ENCODE measurements at regions not wholly inside any gene's neighbourhood (a gene's known extent, or its start where the extent isn't known, plus 50 kb on each side); places are given as distances from the start of the nearest gene placed in this dataset.
"Not testable (repeated sequence)": the region's sequence is repeated elsewhere in the genome, so short reads cannot be mapped to it uniquely, and the experiment has no call there.

DNA sequence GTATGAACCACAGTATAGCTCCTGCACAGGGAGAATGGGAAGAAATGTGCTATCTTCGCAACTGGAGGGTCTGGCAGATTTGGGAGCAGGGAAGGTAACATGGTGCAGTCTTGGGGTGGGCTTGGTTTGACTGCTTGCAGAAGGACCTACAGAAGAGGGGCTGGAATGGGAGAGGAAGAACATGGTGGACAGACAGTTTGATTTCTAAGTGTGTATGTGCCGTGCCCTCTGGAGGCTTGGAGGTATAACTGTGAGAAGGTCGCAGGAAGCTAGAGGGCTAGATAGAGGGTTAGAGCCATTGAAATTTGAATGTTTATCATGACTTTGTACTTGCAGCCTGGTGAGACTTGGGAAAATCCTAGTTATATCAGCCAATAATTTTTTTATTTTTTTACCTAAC is 169.2 kb downstream of the SQOR start:
- H3K9me2 ChIP-seq (ENCODE audit: low read depth, low read length), result no peaks in the 10 kb centered on the region
- no peak overlapping the region for H3K27ac ChIP-seq (ENCODE audit: low read depth, low read length, poor library complexity, severe bottlenecking)
- H2AFZ ChIP-seq (ENCODE audit: low read length), result no peak overlapping the region

DNA sequence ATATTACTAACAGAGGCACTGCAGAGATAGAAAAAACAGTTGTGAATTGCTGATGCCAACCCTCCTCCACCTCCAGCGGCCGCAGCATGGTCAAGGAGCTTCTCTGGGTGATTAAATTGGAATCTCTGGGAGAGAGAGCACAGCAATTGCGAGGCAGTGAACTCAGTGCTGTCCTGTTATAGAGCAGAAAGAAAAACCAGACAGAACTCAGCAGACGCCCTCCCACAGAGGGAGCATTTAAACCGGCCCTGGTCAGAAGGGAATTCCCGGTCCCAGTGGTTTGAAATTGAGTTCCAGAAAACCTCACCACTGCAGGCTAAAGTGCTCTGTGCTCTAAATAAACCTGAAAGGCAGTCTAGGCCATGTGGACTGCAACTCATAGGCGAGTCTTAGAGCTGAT is 175.4 kb downstream of the SQOR start:
- Histone ChIP-seq H2AFZ (ENCODE audit: low read length) (no peak overlapping the region), H3K79me2 (ENCODE audit: insufficient read depth, low read length) (no peaks in the 10 kb centered on the region), H3K27me3 (ENCODE audit: insufficient read depth, low read length) (no peaks in the 10 kb centered on the region), H3K9ac (ENCODE audit: low read length) (no peak overlapping the region), H3K4me2 (ENCODE audit: low read length) (no peak overlapping the region), H3K27ac (ENCODE audit: low read depth, low read length, poor library complexity, severe bottlenecking) (no peak overlapping the region), H3K4me1 (ENCODE audit: insufficient read depth, low read length, severe bottlenecking) (no peaks in the 10 kb centered on the region), H3F3A (ENCODE audit: insufficient read depth, low read length) (no peaks in the 10 kb centered on the region), H4K20me1 (ENCODE audit: insufficient read depth, low read length) (no peaks in the 10 kb centered on the region), H3K9me2 (ENCODE audit: low read depth, low read length) (no peaks in the 10 kb centered on the region), H3K4me3 (ENCODE audit: low read depth, low read length, poor library complexity, severe bottlenecking) (no peak overlapping the region), H3K9me3 (ENCODE audit: low read length) (no peaks in the 10 kb centered on the region), H3K36me3 (ENCODE audit: insufficient read depth, low read length) (no peaks in the 10 kb centered on the region)
- TF ChIP-seq, protein P1, sequence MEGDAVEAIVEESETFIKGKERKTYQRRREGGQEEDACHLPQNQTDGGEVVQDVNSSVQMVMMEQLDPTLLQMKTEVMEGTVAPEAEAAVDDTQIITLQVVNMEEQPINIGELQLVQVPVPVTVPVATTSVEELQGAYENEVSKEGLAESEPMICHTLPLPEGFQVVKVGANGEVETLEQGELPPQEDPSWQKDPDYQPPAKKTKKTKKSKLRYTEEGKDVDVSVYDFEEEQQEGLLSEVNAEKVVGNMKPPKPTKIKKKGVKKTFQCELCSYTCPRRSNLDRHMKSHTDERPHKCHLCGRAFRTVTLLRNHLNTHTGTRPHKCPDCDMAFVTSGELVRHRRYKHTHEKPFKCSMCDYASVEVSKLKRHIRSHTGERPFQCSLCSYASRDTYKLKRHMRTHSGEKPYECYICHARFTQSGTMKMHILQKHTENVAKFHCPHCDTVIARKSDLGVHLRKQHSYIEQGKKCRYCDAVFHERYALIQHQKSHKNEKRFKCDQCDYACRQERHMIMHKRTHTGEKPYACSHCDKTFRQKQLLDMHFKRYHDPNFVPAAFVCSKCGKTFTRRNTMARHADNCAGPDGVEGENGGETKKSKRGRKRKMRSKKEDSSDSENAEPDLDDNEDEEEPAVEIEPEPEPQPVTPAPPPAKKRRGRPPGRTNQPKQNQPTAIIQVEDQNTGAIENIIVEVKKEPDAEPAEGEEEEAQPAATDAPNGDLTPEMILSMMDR (IDR thresholded peaks at IDR 0.05; ENCODE audit: low read length), result no peak
- no peak for TF ChIP-seq EZH2 (IDR thresholded peaks at IDR 0.05; ENCODE audit: borderline replicate concordance, low read length)

More for the DNA sequence above, 169.2 kb downstream of the SQOR start:
- Histone ChIP-seq H3K36me3 (ENCODE audit: insufficient read depth, low read length) (no peaks in the 10 kb centered on the region), H3K27me3 (ENCODE audit: insufficient read depth, low read length) (no peaks in the 10 kb centered on the region), H3K4me1 (ENCODE audit: insufficient read depth, low read length, severe bottlenecking) (no peaks in the 10 kb centered on the region), H3K9me3 (ENCODE audit: low read length) (no peaks in the 10 kb centered on the region), H3K79me2 (ENCODE audit: insufficient read depth, low read length) (no peaks in the 10 kb centered on the region), H3F3A (ENCODE audit: insufficient read depth, low read length) (no peaks in the 10 kb centered on the region), H3K4me2 (ENCODE audit: low read length) (no peak overlapping the region), H4K20me1 (ENCODE audit: insufficient read depth, low read length) (no peaks in the 10 kb centered on the region), H3K9ac (ENCODE audit: low read length) (no peak overlapping the region), H3K4me3 (ENCODE audit: low read depth, low read length, poor library complexity, severe bottlenecking) (no peak overlapping the region)
- TF ChIP-seq EZH2 (IDR thresholded peaks at IDR 0.05; ENCODE audit: borderline replicate concordance, low read length), result no peak
- TF ChIP-seq, protein P1 (IDR thresholded peaks at IDR 0.05; ENCODE audit: low read length), result no peak

DNA sequence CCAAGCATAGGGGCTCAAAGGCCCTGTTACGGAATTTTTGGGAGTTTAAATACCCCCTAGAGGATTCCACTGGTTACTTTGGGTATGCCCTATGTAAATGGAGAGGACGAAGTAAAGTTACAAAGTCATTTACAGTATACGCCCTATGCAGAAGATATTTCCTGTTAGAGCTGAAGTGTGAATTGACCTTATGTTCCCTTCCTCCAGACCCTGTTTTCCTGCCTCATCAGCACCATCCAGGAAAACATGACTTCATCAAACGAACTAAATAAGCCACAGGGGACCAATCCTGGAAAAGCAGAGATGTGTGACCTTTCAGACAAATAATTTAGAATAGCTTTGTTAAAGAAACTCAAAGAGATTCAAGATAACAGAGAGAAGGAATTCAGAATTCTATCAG is 177.4 kb downstream of the SQOR start:
- no peaks in the 10 kb centered on the region for H3K9me3 ChIP-seq (ENCODE audit: low read length)

DNA sequence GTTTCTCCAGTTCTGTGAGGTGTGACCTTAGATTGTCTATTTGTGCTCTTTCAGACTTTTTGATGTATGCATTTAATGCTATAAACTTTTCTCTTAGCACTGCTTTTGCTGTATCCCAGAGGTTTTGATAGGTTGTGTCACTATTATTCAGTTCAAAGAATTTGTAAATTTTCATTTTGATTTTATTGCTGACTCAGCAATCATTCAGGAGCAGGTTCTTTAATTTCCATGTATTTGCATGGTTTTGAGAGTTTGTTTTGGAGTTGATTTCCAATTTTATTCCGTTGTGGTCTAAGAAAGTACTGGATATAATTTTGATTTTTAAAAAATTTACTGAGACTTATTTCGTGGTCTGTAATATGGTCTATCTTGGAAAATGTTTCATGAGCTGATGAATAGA is 182.7 kb downstream of the SQOR start:
- not testable (repeated sequence) for H3K36me3 ChIP-seq (ENCODE audit: insufficient read depth, low read length); H3K9ac ChIP-seq (ENCODE audit: low read length); H3K9me3 ChIP-seq (ENCODE audit: low read length); H3K4me2 ChIP-seq (ENCODE audit: low read length); H3K4me3 ChIP-seq (ENCODE audit: low read depth, low read length, poor library complexity, severe bottlenecking); H4K20me1 ChIP-seq (ENCODE audit: insufficient read depth, low read length); H3K79me2 ChIP-seq (ENCODE audit: insufficient read depth, low read length); H3K4me1 ChIP-seq (ENCODE audit: insufficient read depth, low read length, severe bottlenecking); H3K27me3 ChIP-seq (ENCODE audit: insufficient read depth, low read length); H2AFZ ChIP-seq (ENCODE audit: low read length); H3K9me2 ChIP-seq (ENCODE audit: low read depth, low read length); H3F3A ChIP-seq (ENCODE audit: insufficient read depth, low read length); H3K27ac ChIP-seq (ENCODE audit: low read depth, low read length, poor library complexity, severe bottlenecking)

More for the DNA sequence above, 177.4 kb downstream of the SQOR start:
- Histone ChIP-seq H3K4me2 (ENCODE audit: low read length) (no peak overlapping the region), H3K4me1 (ENCODE audit: insufficient read depth, low read length, severe bottlenecking) (no peaks in the 10 kb centered on the region), H3K9me2 (ENCODE audit: low read depth, low read length) (no peaks in the 10 kb centered on the region), H3K36me3 (ENCODE audit: insufficient read depth, low read length) (no peaks in the 10 kb centered on the region), H3K79me2 (ENCODE audit: insufficient read depth, low read length) (no peaks in the 10 kb centered on the region), H3K27me3 (ENCODE audit: insufficient read depth, low read length) (no peaks in the 10 kb centered on the region), H3K9ac (ENCODE audit: low read length) (no peak overlapping the region), H3K27ac (ENCODE audit: low read depth, low read length, poor library complexity, severe bottlenecking) (no peak overlapping the region), H2AFZ (ENCODE audit: low read length) (no peak overlapping the region), H3K4me3 (ENCODE audit: low read depth, low read length, poor library complexity, severe bottlenecking) (no peak overlapping the region), H3F3A (ENCODE audit: insufficient read depth, low read length) (no peaks in the 10 kb centered on the region), H4K20me1 (ENCODE audit: insufficient read depth, low read length) (no peaks in the 10 kb centered on the region)
- TF ChIP-seq, protein P1 (IDR thresholded peaks at IDR 0.05; ENCODE audit: low read length), result no peak
- no peak for TF ChIP-seq EZH2 (IDR thresholded peaks at IDR 0.05; ENCODE audit: borderline replicate concordance, low read length)
